Lower leg skin (tissue), 3 donors: ENCODE measurements at regions not wholly inside any gene's neighbourhood (a gene's known extent, or its start where the extent isn't known, plus 50 kb on each side); places are given as distances from the start of the nearest gene placed in this dataset.

Source experiments
- CTCF ChIP-seq, 3 donors: fragments of 450-650 bp; IDR thresholded peaks; one replicate each; pipeline ENCODE4 v1.5.1; 2016; ENCODE audit warnings: antibody characterized with exemption in 3 of 3, mild to moderate bottlenecking in 3 of 3, moderate library complexity in 2 of 3
- POLR2A ChIP-seq, 2 donors: fragments of 450-650 bp; IDR thresholded peaks; one replicate each; pipeline ENCODE4 v1.6.1; 2016 to 2017; ENCODE audit warnings: antibody characterized with exemption in 2 of 2, mild to moderate bottlenecking in 1 of 2, moderate library complexity in 1 of 2

DNA sequence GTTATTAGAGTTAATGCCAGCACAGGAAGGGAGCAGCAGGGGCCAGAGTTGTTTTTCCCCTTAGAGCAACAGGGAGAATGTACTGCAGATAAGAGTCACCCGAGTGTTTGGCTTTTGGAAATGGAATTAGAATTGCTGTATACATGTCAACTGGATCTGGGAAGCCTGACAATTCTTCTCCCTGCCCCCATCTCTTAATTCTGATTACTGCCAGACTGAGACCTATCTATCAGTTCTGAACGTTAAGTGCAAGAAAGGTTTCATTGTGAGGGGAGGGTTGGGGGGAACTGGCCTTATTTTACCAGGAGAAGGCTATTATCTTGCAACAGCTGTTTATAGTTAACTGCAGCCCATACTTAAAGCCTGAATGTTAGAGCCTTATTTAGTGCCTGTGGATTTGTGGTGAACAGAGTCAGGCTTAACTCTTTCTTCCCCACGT is 424.5 kb upstream of the CDH11 start:
- TF ChIP-seq CTCF (IDR thresholded peaks at IDR 0.05) (no peak), POLR2A (IDR thresholded peaks at IDR 0.05) (no peak)
